OCI-LY3 (cell line): ENCODE measurements at regions not wholly inside any gene's neighbourhood (a gene's known extent, or its start where the extent isn't known, plus 50 kb on each side); places are given as distances from the start of the nearest gene placed in this dataset.

Experiments used
- CTCF ChIP-seq: fragments of 200-600, 300-600 bp; sonication (generic); IDR thresholded peaks from 2 replicates; pipeline ENCODE4 v1.5.1; 2014; ENCODE audit warnings: antibody characterized with exemption, low read length, low read depth
- EZH2phosphoT487 ChIP-seq: fragments of 200-600 bp; shearing (Covaris generic); IDR thresholded peaks from 2 replicates; pipeline ENCODE4 v1.6.1; 2018; ENCODE audit warnings: antibody characterized with exemption, mixed run types, low read depth

GRCh38 chr15:53884441-53884840 lies 93.8 kb upstream of the UNC13C start:
- TF ChIP-seq CTCF (no peak), EZH2phosphoT487 (no peak)
